Suprapubic skin (tissue), 4 donors: ENCODE measurements at regions not wholly inside any gene's neighbourhood (a gene's known extent, or its start where the extent isn't known, plus 50 kb on each side); places are given as distances from the start of the nearest gene placed in this dataset.

Source experiments
- DNase-seq, 2 donors: peaks; one replicate each; pipeline ENCODE4 v3.0.0-alpha.2; 2019; ENCODE audit warnings: low spot score in 2 of 2
- H3K27ac ChIP-seq: fragments of 200-600 bp; sonication (generic); one replicate; pipeline ENCODE4 v1.5.1; 2019
- H3K27me3 ChIP-seq: fragments of 200-600 bp; sonication (generic); one replicate; pipeline ENCODE4 v1.5.1; 2019
- H3K36me3 ChIP-seq: fragments of 200-600 bp; sonication (generic); one replicate; pipeline ENCODE4 v1.5.1; 2019
- H3K4me1 ChIP-seq: fragments of 200-600 bp; sonication (generic); one replicate; pipeline ENCODE4 v1.5.1; 2019
- H3K4me3 ChIP-seq: fragments of 200-600 bp; sonication (generic); one replicate; pipeline ENCODE4 v1.5.1; 2019; ENCODE audit warnings: mild to moderate bottlenecking
- H3K9me3 ChIP-seq: fragments of 200-600 bp; sonication (generic); one replicate; pipeline ENCODE4 v1.5.1; 2019
- CTCF ChIP-seq, 2 donors: fragments of 200-600 bp in 1 of 2; fragments of 450-650 bp in 1 of 2; sonication (generic) in 1 of 2; IDR thresholded peaks; one replicate each; pipeline ENCODE4 v1.5.1; 2016 to 2019; ENCODE audit warnings: antibody characterized with exemption in 2 of 2, mild to moderate bottlenecking in 1 of 2, moderate library complexity in 1 of 2
- EP300 ChIP-seq: sonication (generic); formaldehyde crosslinking; IDR thresholded peaks from one replicate; pipeline ENCODE4 v1.6.1; 2017; ENCODE audit warnings: antibody characterized with exemption
- POLR2A ChIP-seq, 2 donors: fragments of 450-650 bp; IDR thresholded peaks; one replicate each; pipeline ENCODE4 v1.6.1; 2017; ENCODE audit warnings: antibody characterized with exemption in 2 of 2, mild to moderate bottlenecking in 2 of 2, moderate library complexity in 2 of 2
- POLR2AphosphoS5 ChIP-seq, 3 donors: sonication (generic); formaldehyde crosslinking; IDR thresholded peaks; one replicate each; pipeline ENCODE4 v1.6.1; 2017; ENCODE audit warnings: antibody characterized with exemption in 3 of 3
- WGBS: methylation state at CpG from one replicate; pipeline ENCODE4 v1.1.5; 2018; 5-methylcytosine and 5-hydroxymethylcytosine counted together

GRCh38 chr15:62488387-62488786 lies 323.3 kb upstream of the C2CD4B start:
- no peak for DNase-seq
- Histone ChIP-seq H3K4me3 (no peak overlapping the region), H3K9me3 (no peaks in the 10 kb centered on the region), H3K4me1 (peaks cover 12% of the 10 kb centered on the region), H3K27me3 (no peaks in the 10 kb centered on the region), H3K36me3 (no peaks in the 10 kb centered on the region), H3K27ac (no peak overlapping the region)
- 63% methylated on average over 1 of the region's 1 CpG for WGBS
- TF ChIP-seq EP300 (no peak), CTCF (IDR thresholded peaks at IDR 0.05) (no peak), POLR2AphosphoS5 (IDR thresholded peaks at IDR 0.05) (no peak), POLR2A (IDR thresholded peaks at IDR 0.05) (no peak)

GRCh38 chr15:62491642-62492041 lies 326.6 kb upstream of the C2CD4B start:
- Histone ChIP-seq H3K36me3 (no peaks in the 10 kb centered on the region), H3K4me1 (peaks cover 10% of the 10 kb centered on the region), H3K27me3 (no peaks in the 10 kb centered on the region), H3K4me3 (no peak overlapping the region), H3K27ac (no peak overlapping the region), H3K9me3 (no peaks in the 10 kb centered on the region)
- DNase-seq, result no peak
- 88% methylated on average over 2 of the region's 2 CpGs for WGBS
- no peak for TF ChIP-seq POLR2A (IDR thresholded peaks at IDR 0.05)
- no peak for TF ChIP-seq CTCF (IDR thresholded peaks at IDR 0.05)
- no peak for TF ChIP-seq EP300
- no peak for TF ChIP-seq POLR2AphosphoS5 (IDR thresholded peaks at IDR 0.05)

GRCh38 chr15:62492900-62493299 lies 327.8 kb upstream of the C2CD4B start:
- Histone ChIP-seq H3K27ac (no peak overlapping the region), H3K27me3 (no peaks in the 10 kb centered on the region), H3K9me3 (no peaks in the 10 kb centered on the region), H3K36me3 (no peaks in the 10 kb centered on the region), H3K4me3 (no peak overlapping the region), H3K4me1 (peaks cover 10% of the 10 kb centered on the region)
- TF ChIP-seq CTCF (IDR thresholded peaks at IDR 0.05), result no peak
- TF ChIP-seq POLR2A (IDR thresholded peaks at IDR 0.05), result no peak
- TF ChIP-seq EP300, result no peak
- TF ChIP-seq POLR2AphosphoS5 (IDR thresholded peaks at IDR 0.05), result no peak
- DNase-seq, result no peak
- 68% methylated on average over 6 of the region's 6 CpGs for WGBS

GRCh38 chr15:62494197-62494596 lies 329.1 kb upstream of the C2CD4B start:
- H3K27me3 ChIP-seq, result no peaks in the 10 kb centered on the region
- H3K36me3 ChIP-seq, result no peaks in the 10 kb centered on the region
- TF ChIP-seq POLR2AphosphoS5 (IDR thresholded peaks at IDR 0.05) (no peak), CTCF (IDR thresholded peaks at IDR 0.05) (no peak), POLR2A (IDR thresholded peaks at IDR 0.05) (no peak), EP300 (no peak)
- peaks cover 10% of the 10 kb centered on the region for H3K4me1 ChIP-seq
- no peak overlapping the region for H3K4me3 ChIP-seq
- no peaks in the 10 kb centered on the region for H3K9me3 ChIP-seq
- WGBS, result 64% methylated on average over 4 of the region's 4 CpGs
- DNase-seq, result no peak
- no peak overlapping the region for H3K27ac ChIP-seq

- peak overlapping the region; percentile 52 for H3K27ac ChIP-seq
- H3K9me3 ChIP-seq, result no peaks in the 10 kb centered on the region
- DNase-seq, result no peak
- H3K27me3 ChIP-seq, result no peaks in the 10 kb centered on the region
- peaks cover 10% of the 10 kb centered on the region for H3K4me1 ChIP-seq
- H3K36me3 ChIP-seq, result no peaks in the 10 kb centered on the region
- 36% methylated on average over 9 of the region's 9 CpGs for WGBS
- H3K4me3 ChIP-seq, result no peak overlapping the region
- TF ChIP-seq CTCF (IDR thresholded peaks at IDR 0.05) (no peak), EP300 (no peak), POLR2A (IDR thresholded peaks at IDR 0.05) (no peak), POLR2AphosphoS5 (IDR thresholded peaks at IDR 0.05) (no peak)
Observed at GRCh38 chr15:62495670-62496614, 330.9 kb upstream of the C2CD4B start.
